Glutamatergic neuron (in vitro differentiated cells): ENCODE measurements at regions not wholly inside any gene's neighbourhood (a gene's known extent, or its start where the extent isn't known, plus 50 kb on each side); places are given as distances from the start of the nearest gene placed in this dataset.
"Not testable (repeated sequence)": the region's sequence is repeated elsewhere in the genome, so short reads cannot be mapped to it uniquely, and the experiment has no call there.

Experiments used
- DNase-seq: peaks from one replicate; pipeline ENCODE4 v3.0.0; 2022
- H3K27ac Mint-ChIP-seq: one replicate; pipeline ENCODE4 v1.8.0; 2020; ENCODE audit warnings: mild to moderate bottlenecking, mixed read lengths, inconsistent platforms; ENCODE audit not compliant: unreplicated experiment
- H3K27me3 Mint-ChIP-seq: one replicate; pipeline ENCODE4 v1.8.0; 2020; ENCODE audit warnings: mild to moderate bottlenecking, moderate library complexity, mixed read lengths, inconsistent platforms; ENCODE audit not compliant: unreplicated experiment
- H3K36me3 Mint-ChIP-seq: one replicate; pipeline ENCODE4 v1.8.0; 2020; ENCODE audit warnings: mild to moderate bottlenecking, mixed read lengths, inconsistent platforms; ENCODE audit not compliant: unreplicated experiment
- H3K4me1 Mint-ChIP-seq: one replicate; pipeline ENCODE4 v1.8.0; 2020; ENCODE audit warnings: mild to moderate bottlenecking, low read depth, mixed read lengths, inconsistent platforms; ENCODE audit not compliant: unreplicated experiment
- H3K4me3 Mint-ChIP-seq: one replicate; pipeline ENCODE4 v1.8.0; 2020; ENCODE audit warnings: mild to moderate bottlenecking, mixed read lengths, inconsistent platforms; ENCODE audit not compliant: unreplicated experiment
- H3K9me3 Mint-ChIP-seq: one replicate; pipeline ENCODE4 v1.8.0; 2020; ENCODE audit warnings: mild to moderate bottlenecking, moderate library complexity, mixed read lengths, inconsistent platforms; ENCODE audit not compliant: unreplicated experiment

DNA sequence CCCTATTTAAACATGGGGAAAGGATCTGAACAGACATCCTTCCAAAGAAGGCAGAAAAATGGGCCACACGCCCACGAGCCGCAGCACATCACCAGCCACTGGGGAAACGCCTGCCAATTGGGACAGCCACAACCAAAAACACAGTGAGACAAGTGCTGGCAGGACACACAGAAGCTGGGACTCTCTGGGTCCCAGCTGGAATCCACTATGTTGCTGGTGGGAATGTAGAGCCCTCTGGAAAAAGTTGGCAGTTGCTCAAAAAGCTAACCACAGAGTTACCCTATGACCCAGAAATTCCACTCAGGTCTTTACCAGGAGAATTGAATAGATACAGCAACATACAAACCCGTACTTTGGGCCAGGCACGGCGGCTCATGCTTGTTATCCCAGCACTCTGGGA lies 5355.6 kb upstream of the TPTE start:
- DNase-seq, H3K4me3 Mint-ChIP-seq, H3K27me3 Mint-ChIP-seq, H3K4me1 Mint-ChIP-seq, H3K36me3 Mint-ChIP-seq, H3K9me3 Mint-ChIP-seq, H3K27ac Mint-ChIP-seq: not testable (repeated sequence)
